Stomach smooth muscle (tissue), 2 donors: ENCODE measurements at regions not wholly inside any gene's neighbourhood (a gene's known extent, or its start where the extent isn't known, plus 50 kb on each side); places are given as distances from the start of the nearest gene placed in this dataset.

Experiments used
- H3K27ac ChIP-seq: one replicate; pipeline ENCODE4 v1.7.0; 2013; ENCODE audit warnings: mild to moderate bottlenecking, low read length, inconsistent platforms
- H3K27me3 ChIP-seq, 2 donors: one replicate each; pipeline ENCODE4 v1.7.0; 2013; ENCODE audit warnings: low read length in 2 of 2; ENCODE audit not compliant: insufficient read depth in 2 of 2, control insufficient read depth in 1 of 2
- H3K36me3 ChIP-seq, 2 donors: one replicate each; pipeline ENCODE4 v1.7.0; 2013; ENCODE audit warnings: low read length in 2 of 2; ENCODE audit not compliant: control insufficient read depth in 2 of 2, insufficient read depth in 2 of 2
- H3K4me1 ChIP-seq: one replicate; pipeline ENCODE4 v1.7.0; 2013; ENCODE audit warnings: low read length; ENCODE audit not compliant: control insufficient read depth, insufficient read depth
- H3K4me3 ChIP-seq, 2 donors: one replicate each; pipeline ENCODE4 v1.7.0; 2013; ENCODE audit warnings: low read length in 2 of 2
- H3K9ac ChIP-seq, 2 donors: one replicate each; pipeline ENCODE4 v1.7.0; 2013; ENCODE audit warnings: low read length in 2 of 2, mild to moderate bottlenecking in 1 of 2
- H3K9me3 ChIP-seq, 2 donors: one replicate each; pipeline ENCODE4 v1.7.0; 2013; ENCODE audit warnings: low read length in 2 of 2; ENCODE audit not compliant: control insufficient read depth in 2 of 2
- donor health status: healthy.
- donor health status: Pancreatic carcinoma.

GRCh38 chr10:91022390-91022789, 101.5 kb upstream of the ANKRD1 start:
- H3K4me3 ChIP-seq: no peak overlapping the region
- peaks cover 4% of the 10 kb centered on the region for H3K4me1 ChIP-seq
- H3K9ac ChIP-seq: no peak overlapping the region
- no peaks in the 10 kb centered on the region for H3K9me3 ChIP-seq
- H3K27me3 ChIP-seq: no peaks in the 10 kb centered on the region
- H3K36me3 ChIP-seq: no peaks in the 10 kb centered on the region
- no peak overlapping the region for H3K27ac ChIP-seq

- H3K9ac ChIP-seq: no peak overlapping the region
These were observed 102.2 kb upstream of the ANKRD1 start for GRCh38 chr10:91022924-91023699.

DNA sequence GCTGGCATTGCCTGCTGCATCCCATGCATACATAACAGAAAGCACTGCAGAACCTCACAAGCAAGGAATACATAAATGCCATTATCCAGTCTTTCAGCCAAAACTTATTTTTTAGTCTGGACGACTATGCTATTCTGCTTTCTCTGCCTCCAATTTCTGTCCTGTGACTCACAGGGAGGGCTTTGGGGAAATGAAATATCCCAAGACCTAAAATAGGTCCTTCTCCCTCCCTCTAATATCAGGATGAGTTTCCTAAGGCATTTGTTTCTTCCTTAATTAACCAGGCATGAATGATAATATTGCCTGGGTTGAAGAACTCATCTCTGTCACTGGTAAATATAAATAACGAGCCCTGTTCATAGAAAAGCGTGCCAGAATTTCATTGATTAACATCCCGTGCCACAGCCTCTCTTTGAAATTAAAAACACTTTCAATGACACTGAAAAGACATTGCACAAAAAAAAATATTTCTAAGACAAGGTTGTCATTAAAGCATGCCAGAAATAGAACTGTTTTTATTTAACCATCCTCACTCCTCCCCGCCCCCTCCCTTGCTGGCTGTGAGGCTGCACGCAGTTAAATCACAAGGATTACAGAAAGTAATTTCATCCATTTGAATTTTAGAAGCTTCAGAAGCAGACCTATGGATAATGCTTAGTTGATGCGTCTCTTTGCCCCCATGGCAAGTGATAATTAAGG, 103.0 kb upstream of the ANKRD1 start:
- no peaks in the 10 kb centered on the region for H3K9me3 ChIP-seq
- H3K36me3 ChIP-seq: no peaks in the 10 kb centered on the region
- no peak overlapping the region for H3K27ac ChIP-seq
- H3K9ac ChIP-seq: no peak overlapping the region
- H3K4me1 ChIP-seq: peaks cover 4% of the 10 kb centered on the region
- H3K4me3 ChIP-seq: no peak overlapping the region
- H3K27me3 ChIP-seq: no peaks in the 10 kb centered on the region

More at GRCh38 chr10:91022924-91023699, 102.2 kb upstream of the ANKRD1 start:
- Histone ChIP-seq H3K9me3 (no peaks in the 10 kb centered on the region), H3K36me3 (no peaks in the 10 kb centered on the region), H3K27me3 (no peaks in the 10 kb centered on the region), H3K4me3 (no peak overlapping the region), H3K4me1 (peaks cover 4% of the 10 kb centered on the region), H3K27ac (no peak overlapping the region)

GRCh38 chr10:91024541-91024940, 103.7 kb upstream of the ANKRD1 start:
- H3K4me3 ChIP-seq: no peak overlapping the region
- no peaks in the 10 kb centered on the region for H3K9me3 ChIP-seq
- H3K9ac ChIP-seq: no peak overlapping the region
- peaks cover 4% of the 10 kb centered on the region for H3K4me1 ChIP-seq
- no peak overlapping the region for H3K27ac ChIP-seq
- no peaks in the 10 kb centered on the region for H3K27me3 ChIP-seq
- H3K36me3 ChIP-seq: no peaks in the 10 kb centered on the region

DNA sequence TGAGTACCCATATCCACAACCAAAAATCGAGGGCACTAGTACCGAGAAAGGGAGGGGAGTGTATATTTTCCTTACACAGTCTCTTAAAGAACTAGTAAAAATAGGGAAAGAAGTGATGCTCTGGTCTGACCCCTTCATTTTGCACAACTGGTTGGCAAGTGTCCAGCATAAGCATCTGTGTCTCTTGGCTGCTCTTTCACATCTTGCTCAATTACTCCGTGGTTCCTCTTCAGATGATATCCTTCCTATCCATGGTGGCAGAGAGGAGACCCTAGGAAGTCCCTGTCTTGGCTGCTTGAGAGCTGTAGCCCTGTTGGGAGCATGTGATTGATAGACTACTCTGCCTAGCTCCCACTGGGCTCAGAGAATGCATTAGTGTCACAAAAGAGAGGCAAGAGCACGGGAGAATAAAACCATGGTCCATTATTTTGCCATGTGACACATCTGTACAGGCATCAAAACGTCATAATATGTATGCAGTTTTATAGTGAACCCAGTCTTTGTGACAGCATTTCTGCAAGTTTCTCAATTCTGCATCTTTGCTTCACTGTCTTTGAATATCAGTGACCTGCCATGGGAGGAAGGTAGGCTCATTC, 111.8 kb upstream of the ANKRD1 start:
- Histone ChIP-seq H3K4me3 (no peak overlapping the region), H3K9me3 (no peaks in the 10 kb centered on the region), H3K27ac (no peak overlapping the region), H3K36me3 (no peaks in the 10 kb centered on the region), H3K4me1 (no peaks in the 10 kb centered on the region), H3K27me3 (no peaks in the 10 kb centered on the region), H3K9ac (no peak overlapping the region)

- no peaks in the 10 kb centered on the region for H3K4me1 ChIP-seq
- H3K36me3 ChIP-seq: no peaks in the 10 kb centered on the region
- no peaks in the 10 kb centered on the region for H3K27me3 ChIP-seq
- H3K4me3 ChIP-seq: no peak overlapping the region
- H3K9ac ChIP-seq: no peak overlapping the region
- no peak overlapping the region for H3K27ac ChIP-seq
- H3K9me3 ChIP-seq: no peaks in the 10 kb centered on the region
These were observed 112.5 kb upstream of the ANKRD1 start for GRCh38 chr10:91033324-91033950.

- H3K4me1 ChIP-seq: no peaks in the 10 kb centered on the region
- no peaks in the 10 kb centered on the region for H3K27me3 ChIP-seq
- no peak overlapping the region for H3K4me3 ChIP-seq
- H3K36me3 ChIP-seq: no peaks in the 10 kb centered on the region
- H3K9me3 ChIP-seq: no peaks in the 10 kb centered on the region
- no peak overlapping the region for H3K9ac ChIP-seq
- H3K27ac ChIP-seq: no peak overlapping the region
These were observed 113.2 kb upstream of the ANKRD1 start for GRCh38 chr10:91034042-91034441.

GRCh38 chr10:91034494-91035159, 113.7 kb upstream of the ANKRD1 start:
- Histone ChIP-seq H3K9ac (no peak overlapping the region), H3K4me1 (no peaks in the 10 kb centered on the region), H3K9me3 (no peaks in the 10 kb centered on the region), H3K27ac (no peak overlapping the region), H3K27me3 (no peaks in the 10 kb centered on the region), H3K36me3 (no peaks in the 10 kb centered on the region), H3K4me3 (peak overlapping the region in 1 of 2 donors; percentile 8)

GRCh38 chr10:91035650-91036292, 114.9 kb upstream of the ANKRD1 start:
- Histone ChIP-seq H3K36me3 (no peaks in the 10 kb centered on the region), H3K9me3 (no peaks in the 10 kb centered on the region), H3K27me3 (no peaks in the 10 kb centered on the region), H3K4me3 (no peak overlapping the region), H3K27ac (no peak overlapping the region), H3K4me1 (no peaks in the 10 kb centered on the region), H3K9ac (no peak overlapping the region)

DNA sequence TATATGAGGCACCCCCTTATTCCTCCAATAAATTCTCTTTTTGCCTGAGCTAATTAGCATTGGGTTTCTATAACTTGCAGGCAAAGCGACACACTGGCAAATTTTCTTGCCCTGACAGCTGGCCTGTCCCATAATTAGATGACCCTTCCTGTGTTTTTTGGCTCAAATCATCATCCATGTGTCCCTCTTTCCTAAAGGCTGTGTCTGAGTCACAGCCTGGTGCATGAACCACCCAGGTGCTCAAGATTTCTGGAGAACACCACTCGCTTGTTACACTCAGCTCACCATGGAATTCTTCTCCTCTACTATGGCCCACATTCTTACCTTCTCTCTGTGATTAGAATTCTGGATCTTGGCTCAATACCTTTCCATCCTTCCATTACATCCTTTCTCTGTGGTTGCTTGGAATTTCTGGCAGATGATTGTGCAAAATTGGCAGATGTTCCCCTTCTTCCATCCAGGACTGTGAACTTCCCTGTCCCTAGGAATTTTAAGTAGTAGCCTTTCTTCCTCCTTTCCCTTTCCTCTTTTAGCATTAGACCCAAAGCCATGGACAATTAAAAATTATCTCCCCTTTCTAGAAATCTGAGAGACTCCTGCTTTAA, 116.0 kb upstream of the ANKRD1 start:
- no peaks in the 10 kb centered on the region for H3K4me1 ChIP-seq
- no peaks in the 10 kb centered on the region for H3K27me3 ChIP-seq
- H3K9ac ChIP-seq: no peak overlapping the region
- H3K4me3 ChIP-seq: no peak overlapping the region
- H3K9me3 ChIP-seq: no peaks in the 10 kb centered on the region
- H3K27ac ChIP-seq: no peak overlapping the region
- no peaks in the 10 kb centered on the region for H3K36me3 ChIP-seq
